ENCODE measurements at regions not wholly inside any gene's neighbourhood (a gene's known extent, or its start where the extent isn't known, plus 50 kb on each side); places are given as distances from the start of the nearest gene placed in this dataset.

GRCh38 chr2:190762566-190762965 is 113.7 kb downstream of the NAB1 start:
- H3K4me3 ChIP-seq (ENCODE audit: low read length), result no peak overlapping the region
- TF ChIP-seq, protein P1, sequence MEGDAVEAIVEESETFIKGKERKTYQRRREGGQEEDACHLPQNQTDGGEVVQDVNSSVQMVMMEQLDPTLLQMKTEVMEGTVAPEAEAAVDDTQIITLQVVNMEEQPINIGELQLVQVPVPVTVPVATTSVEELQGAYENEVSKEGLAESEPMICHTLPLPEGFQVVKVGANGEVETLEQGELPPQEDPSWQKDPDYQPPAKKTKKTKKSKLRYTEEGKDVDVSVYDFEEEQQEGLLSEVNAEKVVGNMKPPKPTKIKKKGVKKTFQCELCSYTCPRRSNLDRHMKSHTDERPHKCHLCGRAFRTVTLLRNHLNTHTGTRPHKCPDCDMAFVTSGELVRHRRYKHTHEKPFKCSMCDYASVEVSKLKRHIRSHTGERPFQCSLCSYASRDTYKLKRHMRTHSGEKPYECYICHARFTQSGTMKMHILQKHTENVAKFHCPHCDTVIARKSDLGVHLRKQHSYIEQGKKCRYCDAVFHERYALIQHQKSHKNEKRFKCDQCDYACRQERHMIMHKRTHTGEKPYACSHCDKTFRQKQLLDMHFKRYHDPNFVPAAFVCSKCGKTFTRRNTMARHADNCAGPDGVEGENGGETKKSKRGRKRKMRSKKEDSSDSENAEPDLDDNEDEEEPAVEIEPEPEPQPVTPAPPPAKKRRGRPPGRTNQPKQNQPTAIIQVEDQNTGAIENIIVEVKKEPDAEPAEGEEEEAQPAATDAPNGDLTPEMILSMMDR (IDR thresholded peaks at IDR 0.05; ENCODE audit: insufficient read depth, low read depth, low read length, missing control alignments), result no peak
- DNase-seq (ENCODE audit: low read depth), result no peak

DNA sequence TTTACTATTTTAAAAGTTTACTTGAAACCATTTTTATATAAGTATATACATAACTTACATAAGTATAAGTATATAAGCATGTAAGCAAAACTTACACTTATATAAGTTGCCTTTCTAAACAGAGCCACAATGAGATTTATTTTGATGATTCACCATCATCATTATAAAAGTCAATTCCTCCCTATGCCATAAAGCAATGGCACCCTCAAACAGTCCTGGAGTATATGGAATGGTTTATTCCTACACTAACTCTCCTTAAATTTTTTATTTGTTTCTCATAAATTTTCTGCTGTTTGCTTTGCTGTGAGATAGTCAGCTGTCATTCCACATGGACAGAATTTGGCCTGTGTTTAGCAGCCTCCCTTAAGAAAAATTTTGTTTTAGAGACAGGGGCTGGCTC is 114.2 kb downstream of the NAB1 start:
- no peak for DNase-seq (ENCODE audit: low read depth)
- no peak overlapping the region for H3K4me3 ChIP-seq (ENCODE audit: low read length)
- TF ChIP-seq, protein P1 (IDR thresholded peaks at IDR 0.05; ENCODE audit: insufficient read depth, low read depth, low read length, missing control alignments), result no peak

DNA sequence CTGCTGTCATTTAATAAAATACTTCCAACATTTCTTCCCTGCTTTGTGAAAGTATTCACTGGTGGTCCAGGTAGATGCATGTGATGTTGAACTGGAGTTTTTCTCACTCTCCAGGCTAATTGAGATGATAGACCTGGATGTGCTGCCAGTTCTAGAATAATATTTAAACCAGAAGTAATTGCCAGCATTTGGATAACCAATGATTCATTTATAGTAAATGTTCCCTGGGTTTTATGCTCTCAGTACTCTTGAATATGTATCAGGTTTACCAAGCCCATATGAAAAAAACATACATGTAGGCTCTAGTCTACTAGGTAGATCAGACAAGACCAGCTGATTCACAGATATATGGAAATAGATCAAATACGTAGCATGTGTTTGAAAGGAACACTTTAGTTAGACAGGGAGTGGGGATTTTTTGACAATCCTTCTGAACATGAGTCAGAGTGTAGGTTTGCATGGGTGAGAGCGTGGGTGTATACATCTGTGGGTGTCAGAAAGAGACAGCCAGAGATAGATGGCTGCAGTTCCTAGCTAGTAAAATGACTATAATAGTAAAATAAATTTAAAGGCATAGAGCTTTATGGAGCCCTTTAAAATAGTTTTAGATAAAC is 115.1 kb downstream of the NAB1 start:
- peak; percentile 59 for DNase-seq (ENCODE audit: low read depth)
- H3K4me3 ChIP-seq (ENCODE audit: low read length), result no peak overlapping the region
- TF ChIP-seq, protein P1 (IDR thresholded peaks at IDR 0.05; ENCODE audit: insufficient read depth, low read depth, low read length, missing control alignments), result no peak

DNA sequence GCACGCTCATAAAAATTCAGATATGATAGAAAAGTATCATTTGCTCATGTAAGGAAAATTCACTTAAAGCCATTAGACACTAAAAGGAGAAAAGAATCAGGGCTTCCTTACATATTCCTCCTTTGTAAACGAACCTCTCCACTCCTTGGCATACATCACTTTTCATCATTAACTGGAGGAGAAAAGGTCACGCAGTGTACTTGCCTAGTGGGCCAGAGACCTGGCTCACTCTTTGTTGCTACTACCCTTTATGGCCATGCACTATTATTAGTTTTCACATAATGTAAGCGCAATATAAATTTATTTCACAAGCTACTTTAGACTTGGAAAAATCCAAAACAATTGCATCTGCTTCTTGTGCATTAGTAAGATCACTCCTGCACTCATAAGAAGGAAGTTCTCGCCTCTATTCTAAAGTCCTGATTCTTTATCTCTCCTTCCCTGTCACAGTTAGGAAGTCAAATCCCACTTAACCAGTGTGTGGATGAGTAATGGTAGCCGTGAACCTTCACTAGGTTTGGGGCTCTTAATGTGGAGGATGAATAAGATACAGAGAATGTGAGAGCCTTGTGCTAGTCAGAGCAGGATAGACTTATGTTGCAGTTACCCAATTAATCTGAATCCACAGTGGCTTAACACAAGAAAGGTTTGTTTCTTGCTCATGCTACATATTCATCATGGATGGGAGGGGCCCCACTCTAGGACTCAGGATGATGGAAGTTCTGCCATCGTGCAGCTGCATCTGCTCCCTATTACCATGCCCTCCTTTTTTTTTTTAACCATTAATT is 115.0 kb upstream of the GLS start:
- H3K4me3 ChIP-seq (ENCODE audit: low read length), result no peak overlapping the region
- TF ChIP-seq, protein P1 (IDR thresholded peaks at IDR 0.05; ENCODE audit: insufficient read depth, low read depth, low read length, missing control alignments), result no peak
- DNase-seq (ENCODE audit: low read depth), result peak; percentile 98

DNA sequence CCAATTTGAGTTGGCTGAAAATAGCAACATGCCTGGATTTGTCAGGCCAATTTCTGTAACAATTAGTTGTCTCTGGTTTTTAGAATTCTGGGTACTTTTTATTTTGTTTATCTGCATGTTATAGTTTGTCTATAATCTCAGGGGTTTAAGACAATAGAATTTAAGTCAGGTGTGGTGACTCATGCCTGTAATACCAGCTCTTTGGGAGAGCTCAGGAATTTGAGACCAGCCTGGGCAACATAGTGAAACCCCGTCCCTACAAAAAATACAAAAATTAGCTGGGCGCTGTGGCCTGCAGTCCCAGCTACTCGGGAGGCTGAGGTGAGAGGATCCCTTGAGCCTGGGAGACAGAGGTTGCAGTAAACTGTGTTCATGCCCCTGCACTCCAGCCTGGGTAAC is 114.4 kb upstream of the GLS start:
- no peak for DNase-seq (ENCODE audit: low read depth)
- no peak overlapping the region for H3K4me3 ChIP-seq (ENCODE audit: low read length)
- TF ChIP-seq, protein P1 (IDR thresholded peaks at IDR 0.05; ENCODE audit: insufficient read depth, low read depth, low read length, missing control alignments), result no peak

- DNase-seq (ENCODE audit: low read depth), result peak; percentile 10
- H3K4me3 ChIP-seq (ENCODE audit: low read length), result no peak overlapping the region
- TF ChIP-seq, protein P1 (IDR thresholded peaks at IDR 0.05; ENCODE audit: insufficient read depth, low read depth, low read length, missing control alignments), result no peak
Measured at GRCh38 chr2:190766595-190766994, 114.0 kb upstream of the GLS start.
